ENCODE measurements at regions not wholly inside any gene's neighbourhood (a gene's known extent, or its start where the extent isn't known, plus 50 kb on each side); places are given as distances from the start of the nearest gene placed in this dataset.

GRCh38 chr21:25422610-25423608, 184.4 kb downstream of the MRPL39 start:
- DNase-seq (ENCODE audit: low read depth): no peak

DNA sequence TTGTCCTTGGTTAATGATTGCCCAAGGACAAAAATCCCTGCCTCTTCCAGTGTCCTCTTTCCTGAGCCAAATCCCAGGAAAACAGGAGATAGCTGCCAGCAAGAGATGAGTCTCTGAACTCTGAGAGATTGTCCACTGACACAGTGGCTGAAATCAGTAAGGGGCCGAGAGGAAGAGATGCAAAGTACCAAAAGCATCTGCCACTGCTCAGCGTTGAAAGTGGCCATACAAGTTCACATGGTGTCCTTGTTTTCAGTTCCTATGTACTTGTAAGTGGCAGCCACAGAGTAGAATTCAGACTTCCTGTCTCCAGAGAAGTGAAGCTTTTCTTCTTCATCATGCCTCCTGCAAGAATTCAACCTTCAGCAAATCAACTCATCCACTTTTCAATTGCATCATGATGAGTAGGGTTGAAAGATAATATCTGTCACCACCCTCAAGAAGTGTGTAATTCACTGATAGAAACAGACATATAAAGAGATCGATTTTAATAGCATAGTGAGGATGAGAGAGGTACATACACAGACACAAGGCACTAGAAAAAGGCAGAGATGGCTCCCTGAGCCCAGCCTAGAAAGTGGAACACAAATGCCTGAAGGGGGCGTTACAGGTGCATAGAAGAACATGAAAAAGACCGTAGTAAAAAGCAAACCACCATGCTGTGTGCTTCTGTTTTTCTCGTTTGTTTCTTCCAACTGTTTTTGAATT, 185.8 kb downstream of the MRPL39 start:
- peak; percentile 61 for DNase-seq (ENCODE audit: low read depth)

GRCh38 chr21:25420831-25421230, 186.4 kb downstream of the MRPL39 start:
- DNase-seq (ENCODE audit: low read depth): no peak

DNA sequence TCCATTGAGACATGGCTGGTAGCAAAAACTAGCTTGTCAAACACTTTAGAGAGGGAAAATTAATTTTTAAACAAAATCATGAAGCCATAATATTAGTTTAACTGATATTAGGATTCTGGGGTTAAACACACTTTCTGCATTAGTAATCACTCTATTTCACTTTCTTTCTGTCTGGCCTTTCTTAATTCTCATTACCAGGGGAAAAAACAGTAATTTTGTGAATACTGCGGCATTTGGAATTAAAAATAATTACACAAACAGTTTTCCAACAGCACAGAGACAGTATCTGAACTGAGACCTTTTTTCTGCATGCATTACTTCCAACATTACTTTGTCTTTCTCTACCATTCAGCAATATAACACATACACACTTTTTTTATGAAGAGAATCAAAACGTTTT, 190.6 kb downstream of the MRPL39 start:
- no peak for DNase-seq (ENCODE audit: low read depth)

- DNase-seq (ENCODE audit: low read depth): no peak
These were observed 195.2 kb downstream of the MRPL39 start for GRCh38 chr21:25412100-25412499.

DNA sequence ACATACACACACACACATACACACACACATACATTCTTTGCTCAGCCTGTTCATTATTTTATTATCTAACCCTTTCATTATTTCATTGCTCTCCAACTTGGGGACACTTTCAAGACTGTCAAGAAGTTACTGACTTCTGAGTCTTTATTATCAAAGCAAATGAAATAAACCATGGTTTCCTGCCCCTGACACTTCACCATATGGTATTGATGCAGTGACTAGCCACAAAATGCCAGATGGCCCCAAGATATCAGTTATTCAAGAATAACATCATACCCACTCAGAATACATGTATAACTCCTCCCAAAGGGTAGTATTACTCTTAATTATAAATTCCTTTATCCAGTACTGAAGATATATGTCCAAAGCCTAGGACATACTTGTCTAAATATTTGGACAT, 197.3 kb downstream of the MRPL39 start:
- DNase-seq (ENCODE audit: low read depth): no peak

GRCh38 chr21:25408666-25409065, 198.6 kb downstream of the MRPL39 start:
- DNase-seq (ENCODE audit: low read depth): no peak

DNA sequence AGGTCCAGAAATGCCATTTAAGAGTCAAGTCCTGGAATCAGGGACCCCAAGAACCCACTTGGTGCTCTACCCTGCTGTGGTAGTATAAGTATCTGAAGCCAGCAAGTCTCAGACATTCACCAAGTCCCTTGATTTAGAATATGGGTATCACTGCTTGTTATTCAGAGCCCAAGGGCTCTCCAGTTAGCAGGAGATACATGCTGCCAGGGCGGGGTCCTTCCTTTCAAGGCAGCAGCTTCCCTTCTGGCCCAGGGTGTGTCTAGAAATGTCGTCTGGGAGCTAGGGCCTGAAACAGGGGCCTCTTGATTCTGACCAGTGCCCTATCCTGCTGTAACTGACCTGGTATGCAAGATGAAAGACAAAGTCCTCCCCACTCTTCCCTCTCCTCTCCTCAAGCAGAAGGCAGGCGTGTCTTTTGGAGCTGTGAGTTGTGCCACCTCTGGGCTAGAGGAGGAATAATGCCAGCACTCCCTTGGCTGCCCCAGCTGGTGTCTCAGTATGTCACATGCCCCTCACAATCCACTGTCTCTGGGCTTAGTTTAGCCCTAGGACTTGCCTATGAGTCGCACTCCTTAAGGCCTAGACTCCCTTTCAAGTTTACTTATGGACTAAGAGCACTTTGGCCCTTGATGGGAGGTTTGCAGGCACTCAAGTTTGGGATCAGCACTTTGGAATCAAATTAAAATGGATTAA, 200.2 kb downstream of the MRPL39 start:
- no peak for DNase-seq (ENCODE audit: low read depth)

GRCh38 chr21:25405984-25406383, 201.3 kb downstream of the MRPL39 start:
- DNase-seq (ENCODE audit: low read depth): no peak

DNA sequence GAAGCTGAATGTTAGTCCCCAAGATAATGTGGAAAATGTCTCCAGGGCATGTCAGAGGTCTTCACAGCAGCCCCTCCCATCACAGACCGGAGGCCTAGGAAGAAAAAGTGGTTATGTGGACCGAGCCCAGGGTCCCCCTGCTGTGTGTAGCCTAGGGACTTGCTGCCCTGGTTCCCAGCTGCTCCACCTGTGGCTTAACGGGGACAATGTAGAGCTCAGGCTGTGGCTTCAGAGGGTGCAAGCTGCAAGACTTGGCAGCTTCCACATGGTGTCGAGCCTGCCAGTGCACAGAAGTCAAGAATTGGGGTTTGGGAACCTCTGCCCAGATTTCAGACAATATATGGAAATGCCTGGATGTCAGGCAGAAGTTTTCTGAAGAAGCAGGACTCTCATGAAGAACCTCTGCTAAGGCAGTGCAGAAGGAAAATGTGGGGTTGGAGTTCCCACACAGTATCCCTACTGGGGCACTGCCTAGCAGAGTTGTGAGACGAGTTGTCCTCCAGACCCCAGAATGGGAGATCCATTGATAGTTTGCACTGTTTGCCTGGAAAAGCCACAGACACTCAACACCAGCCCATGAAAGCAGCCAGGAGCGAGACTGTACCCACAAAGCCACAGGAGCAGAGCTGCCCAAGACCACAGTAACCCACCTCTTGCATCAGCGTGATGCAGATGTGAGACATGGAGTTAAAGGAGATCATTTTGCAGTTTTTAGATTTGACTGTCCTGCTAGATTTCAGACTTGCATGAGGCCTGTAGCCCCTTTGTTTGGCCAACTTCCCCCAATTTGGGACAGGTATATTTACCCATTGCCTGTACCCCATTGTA, 204.9 kb downstream of the MRPL39 start:
- DNase-seq (ENCODE audit: low read depth): no peak

DNA sequence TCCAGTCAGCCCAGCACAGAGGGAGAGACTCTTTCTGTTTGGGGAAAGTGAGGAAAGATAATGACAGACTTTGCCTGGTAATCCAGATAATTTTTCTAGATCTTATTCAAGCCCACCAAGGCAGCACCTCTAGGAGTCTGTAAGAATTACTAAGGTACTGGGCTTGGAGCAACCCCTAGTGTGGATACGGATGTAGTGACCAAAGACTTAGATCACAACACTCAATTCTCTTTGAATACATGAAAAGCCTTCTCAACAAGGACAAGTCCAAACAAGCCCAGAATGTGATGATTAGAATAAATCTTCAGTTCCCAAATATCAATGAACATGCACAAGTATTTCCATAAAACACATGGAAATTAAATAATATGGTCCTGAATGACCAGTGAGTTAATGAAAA, 206.9 kb downstream of the MRPL39 start:
- no peak for DNase-seq (ENCODE audit: low read depth)

DNA sequence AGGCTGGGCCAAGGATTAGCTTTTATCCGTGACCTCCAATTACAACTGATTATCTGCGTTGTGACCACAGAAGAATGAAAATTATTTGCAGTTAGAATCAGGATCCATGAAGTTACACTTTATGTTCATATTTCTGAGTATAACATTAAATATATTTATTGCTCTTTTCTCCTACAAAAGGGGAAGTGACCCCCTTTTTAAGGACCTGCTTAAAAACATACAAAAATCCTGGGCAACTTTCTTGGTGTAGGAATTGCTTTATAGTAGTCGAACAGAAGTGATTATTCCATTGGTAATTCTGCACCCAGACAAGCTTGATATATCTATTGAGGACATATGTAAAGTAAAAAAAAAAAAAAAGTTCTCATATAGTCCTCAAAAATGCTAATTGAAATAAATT, 208.7 kb downstream of the MRPL39 start:
- no peak for DNase-seq (ENCODE audit: low read depth)

DNA sequence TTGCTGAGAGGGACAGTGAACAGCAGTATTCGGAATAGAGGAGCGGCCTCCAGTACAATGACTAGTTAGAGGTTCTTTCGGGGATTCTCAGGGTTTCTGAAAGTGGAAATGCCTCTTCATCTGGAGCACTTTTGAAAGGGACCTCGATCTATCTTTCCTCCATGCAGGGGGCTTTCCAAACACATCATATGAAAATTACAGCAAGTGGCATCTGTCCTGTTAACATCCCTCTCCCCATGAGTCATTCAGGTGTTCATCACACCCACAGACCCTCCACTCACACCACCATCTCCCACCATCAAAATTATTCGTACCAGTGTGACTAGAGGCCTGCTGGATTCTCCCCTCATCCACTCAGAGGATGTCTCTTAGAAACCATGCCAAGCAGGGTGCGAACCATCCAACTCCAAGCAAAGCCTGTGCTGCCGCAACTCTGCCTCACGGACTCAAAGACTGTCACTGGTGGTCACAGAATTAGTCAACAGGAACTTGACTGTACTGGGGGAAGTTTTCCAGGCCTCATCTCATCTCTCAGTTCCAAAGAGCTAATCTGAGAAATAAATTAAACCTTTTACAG, 211.1 kb downstream of the MRPL39 start:
- peak; percentile 77 for DNase-seq (ENCODE audit: low read depth)

DNA sequence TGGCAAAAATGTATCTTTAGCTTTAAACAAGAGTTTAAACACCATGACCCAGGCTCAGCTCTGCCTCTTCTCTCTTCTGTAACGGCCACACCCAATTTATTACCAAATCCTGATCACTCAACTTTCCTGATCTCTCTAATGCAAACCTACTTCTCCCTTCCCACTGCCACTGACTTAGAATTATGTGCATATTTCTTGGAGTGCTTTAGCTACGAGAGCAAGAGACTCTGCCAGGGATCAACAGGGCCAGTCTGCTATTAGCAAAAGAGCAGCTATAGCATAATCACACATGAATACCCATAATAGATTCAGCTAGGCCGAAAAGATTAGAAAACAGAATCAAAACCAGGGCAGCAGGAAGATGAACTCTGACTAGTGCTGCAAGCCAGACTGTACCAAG, 215.5 kb downstream of the MRPL39 start:
- DNase-seq (ENCODE audit: low read depth): no peak

DNA sequence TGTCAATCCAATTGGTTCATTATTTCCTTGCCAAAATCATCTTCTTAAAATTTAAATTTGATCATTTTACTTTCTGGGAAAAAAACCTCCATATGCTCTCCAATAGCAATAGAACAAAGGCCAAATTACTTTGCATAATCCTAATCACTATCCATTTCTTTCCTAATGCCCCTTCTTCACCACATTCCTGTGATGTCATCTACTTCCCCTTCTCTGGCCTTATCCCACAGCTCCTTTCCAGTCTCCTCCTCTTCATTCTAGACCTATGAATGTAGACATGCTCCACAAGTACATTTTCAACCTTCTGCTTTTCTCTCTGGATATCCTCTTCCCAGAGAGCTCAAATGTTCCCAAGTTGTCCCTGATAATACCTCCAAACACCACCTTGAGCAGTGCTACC, 216.6 kb downstream of the MRPL39 start:
- no peak for DNase-seq (ENCODE audit: low read depth)

GRCh38 chr21:25387665-25388064, 219.6 kb downstream of the MRPL39 start:
- no peak for DNase-seq (ENCODE audit: low read depth)

GRCh38 chr21:25385911-25386474, 221.3 kb downstream of the MRPL39 start:
- no peak for DNase-seq (ENCODE audit: low read depth)

DNA sequence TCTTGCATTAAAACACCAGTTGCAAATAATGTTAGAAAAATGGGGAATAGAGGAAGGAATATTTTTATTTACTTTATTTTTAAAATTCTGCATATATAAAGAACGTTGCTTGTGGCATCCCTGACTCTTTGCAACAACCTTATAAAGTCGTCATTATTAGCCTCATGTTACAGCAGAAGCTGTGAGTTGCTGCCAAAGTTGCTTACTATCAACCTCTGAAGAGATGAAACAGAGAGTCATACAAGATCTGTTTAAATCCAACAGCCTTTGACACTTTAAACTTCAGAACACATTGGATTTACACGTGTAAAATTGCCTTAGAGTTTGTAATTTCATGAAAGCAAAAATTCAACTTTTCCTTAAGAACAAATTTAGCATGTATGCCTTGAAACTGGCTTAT, 221.9 kb downstream of the MRPL39 start:
- DNase-seq (ENCODE audit: low read depth): no peak

DNA sequence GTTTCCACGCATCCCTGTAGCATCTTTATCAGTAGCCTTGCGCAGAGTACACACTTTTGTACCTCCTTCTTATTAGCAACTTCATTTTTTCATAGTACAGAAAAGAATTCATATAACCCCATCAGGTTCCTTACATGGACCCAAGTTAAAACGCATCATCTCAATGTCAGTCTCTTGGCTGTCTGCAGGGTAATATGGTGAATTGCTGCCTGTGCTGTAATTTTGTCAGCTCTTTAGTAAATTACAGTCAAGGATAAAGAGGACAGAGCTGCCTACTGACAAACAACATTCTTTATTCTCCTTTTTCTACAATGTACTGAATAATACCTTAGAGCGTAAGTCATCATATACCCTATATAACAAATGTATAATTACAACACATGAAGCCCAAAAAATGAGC, 222.5 kb downstream of the MRPL39 start:
- DNase-seq (ENCODE audit: low read depth): no peak

DNA sequence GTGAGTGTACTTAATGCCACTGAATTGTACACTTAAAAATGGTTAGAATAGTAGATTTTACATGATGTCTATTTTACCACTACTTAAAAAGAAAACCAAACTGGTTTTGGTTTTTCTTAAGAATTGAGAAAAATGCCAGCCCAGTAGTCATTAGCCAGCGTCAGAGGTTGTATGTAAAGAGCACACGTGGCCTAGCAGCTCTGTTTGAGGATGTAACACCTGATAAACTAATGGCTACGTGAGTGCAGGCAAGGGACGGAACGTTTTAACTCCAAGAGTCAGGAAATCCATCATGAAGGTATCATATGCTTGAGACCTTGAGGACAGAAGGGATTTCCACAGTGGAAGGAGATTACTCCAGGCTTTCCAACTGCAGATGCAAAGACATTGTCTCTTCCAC, 223.7 kb downstream of the MRPL39 start:
- DNase-seq (ENCODE audit: low read depth): no peak

- DNase-seq (ENCODE audit: low read depth): no peak
These were observed 225.3 kb downstream of the MRPL39 start for GRCh38 chr21:25381936-25382452.
